Right lobe of liver (tissue), 6 donors: ENCODE measurements at regions not wholly inside any gene's neighbourhood (a gene's known extent, or its start where the extent isn't known, plus 50 kb on each side); places are given as distances from the start of the nearest gene placed in this dataset.

Source experiments
- ATAC-seq, 4 donors: fragments of 200-7000 bp; cut with Tn5 transposase; one replicate each; pipeline ENCODE4 v1.9.1; 2020; ENCODE audit warnings: mild to moderate bottlenecking in 4 of 4, moderate library complexity in 4 of 4
- DNase-seq, 3 donors: peaks; one replicate each; pipeline ENCODE4 v3.0.0-alpha.2; 2020
- H3K27ac ChIP-seq, 3 donors: fragments of 200-600 bp; one replicate each; pipeline ENCODE4 v1.8.0; 2022
- H3K27me3 ChIP-seq, 2 donors: fragments of 200-600 bp; one replicate each; pipeline ENCODE4 v1.8.0; 2022
- H3K36me3 ChIP-seq, 4 donors: fragments of 200-600 bp; sonication (generic) in 1 of 4; one replicate each; pipeline versions ENCODE4 v1.5.1 to v1.8.0; 2017 to 2022; ENCODE audit warnings: control low read depth in 1 of 4
- H3K4me1 ChIP-seq, 4 donors: fragments of 200-600 bp; sonication (generic) in 1 of 4; one replicate each; pipeline versions ENCODE4 v1.5.1 to v1.8.0; 2017 to 2022; ENCODE audit warnings: control low read depth in 1 of 4
- H3K4me3 ChIP-seq, 3 donors: fragments of 200-600 bp; one replicate each; pipeline ENCODE4 v1.8.0; 2022
- H3K9me3 ChIP-seq, 4 donors: fragments of 200-600 bp; sonication (generic) in 1 of 4; one replicate each; pipeline versions ENCODE4 v1.5.1 to v1.8.0; 2017 to 2022; ENCODE audit warnings: control low read depth in 1 of 4
- POLR2A ChIP-seq: fragments of 450-650 bp; IDR thresholded peaks from one replicate; pipeline ENCODE4 v1.6.1; 2017; ENCODE audit warnings: antibody characterized with exemption, mild to moderate bottlenecking
- WGBS: methylation state at CpG from one replicate; pipeline ENCODE4 v1.1.6; 2018; ENCODE audit warnings: low coverage, low lambda C conversion rate; ENCODE audit not compliant: insufficient coverage; ENCODE audit errors: missing lambda C conversion rate; 5-methylcytosine and 5-hydroxymethylcytosine counted together
- intact Hi-C, 2 donors: fragments of 100-400 bp; cut with DNase I; formaldehyde crosslinking; loops; one replicate each; pipeline versions ENCODE4 v1.11.2 to v1.14.1; 2022
- TF ChIP-seq, protein P1 (sequence below), 4 donors: fragments of 200-600 bp in 3 of 4; fragments of 450-650 bp in 1 of 4; IDR thresholded peaks; one replicate each; pipeline versions ENCODE4 v1.5.1 to v1.8.0; 2016 to 2022; ENCODE audit warnings: antibody characterized with exemption in 4 of 4, mild to moderate bottlenecking in 2 of 4
- donor health status: DM: no; HTN: yes; CAD: no.
- donor health status: DM: no; HTN: no; CAD: no.
- donor health status: DM: no; HTN: no; CAD: no.
- donor health status: DM: no; HTN: yes; CAD: no.
- donor health status: DM: no; HTN: yes; CAD: no.

DNA sequence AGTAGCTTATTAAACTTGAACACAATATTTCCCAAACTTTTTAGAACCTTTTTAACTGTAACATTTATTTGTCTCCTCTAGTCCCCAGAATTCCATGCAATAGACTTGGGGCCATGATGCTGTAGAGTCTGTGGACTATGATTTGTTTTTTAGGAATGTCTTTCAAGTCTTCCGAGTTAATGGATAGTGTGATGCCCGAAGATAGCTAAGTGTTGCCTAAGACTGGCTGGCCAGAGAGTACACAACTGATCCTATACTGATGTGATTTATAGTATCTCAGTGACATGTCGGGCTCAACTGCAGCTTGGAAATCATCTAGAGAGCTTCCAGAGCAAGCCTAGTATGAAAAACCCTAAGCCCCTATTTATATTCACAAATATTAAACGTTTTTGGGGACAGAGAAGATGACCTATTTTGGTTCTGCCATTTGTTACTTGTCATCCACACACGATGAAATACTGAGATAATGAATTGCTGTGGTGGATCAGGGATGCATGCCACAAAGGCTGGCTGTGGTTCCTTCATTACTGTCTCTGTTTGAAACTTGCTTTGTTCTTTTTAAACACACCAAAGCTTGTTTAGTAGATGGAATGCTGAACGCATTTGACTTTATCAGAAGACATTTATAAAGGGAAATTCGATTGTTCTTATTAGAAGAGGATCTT, 507.4 kb downstream of the TAFA4 start:
- intact Hi-C loops: no loop called here
- Histone ChIP-seq H3K9me3 (no peaks in the 10 kb centered on the region), H3K27me3 (no peaks in the 10 kb centered on the region), H3K4me1 (no peaks in the 10 kb centered on the region), H3K36me3 (no peaks in the 10 kb centered on the region), H3K27ac (no peak overlapping the region), H3K4me3 (no peak overlapping the region)
- DNase-seq: no peak
- 45% methylated on average over 7 of the region's 7 CpGs for WGBS
- TF ChIP-seq, protein P1, sequence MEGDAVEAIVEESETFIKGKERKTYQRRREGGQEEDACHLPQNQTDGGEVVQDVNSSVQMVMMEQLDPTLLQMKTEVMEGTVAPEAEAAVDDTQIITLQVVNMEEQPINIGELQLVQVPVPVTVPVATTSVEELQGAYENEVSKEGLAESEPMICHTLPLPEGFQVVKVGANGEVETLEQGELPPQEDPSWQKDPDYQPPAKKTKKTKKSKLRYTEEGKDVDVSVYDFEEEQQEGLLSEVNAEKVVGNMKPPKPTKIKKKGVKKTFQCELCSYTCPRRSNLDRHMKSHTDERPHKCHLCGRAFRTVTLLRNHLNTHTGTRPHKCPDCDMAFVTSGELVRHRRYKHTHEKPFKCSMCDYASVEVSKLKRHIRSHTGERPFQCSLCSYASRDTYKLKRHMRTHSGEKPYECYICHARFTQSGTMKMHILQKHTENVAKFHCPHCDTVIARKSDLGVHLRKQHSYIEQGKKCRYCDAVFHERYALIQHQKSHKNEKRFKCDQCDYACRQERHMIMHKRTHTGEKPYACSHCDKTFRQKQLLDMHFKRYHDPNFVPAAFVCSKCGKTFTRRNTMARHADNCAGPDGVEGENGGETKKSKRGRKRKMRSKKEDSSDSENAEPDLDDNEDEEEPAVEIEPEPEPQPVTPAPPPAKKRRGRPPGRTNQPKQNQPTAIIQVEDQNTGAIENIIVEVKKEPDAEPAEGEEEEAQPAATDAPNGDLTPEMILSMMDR (IDR thresholded peaks at IDR 0.05): no peak
- no peak for TF ChIP-seq POLR2A
- ATAC-seq: no peak

DNA sequence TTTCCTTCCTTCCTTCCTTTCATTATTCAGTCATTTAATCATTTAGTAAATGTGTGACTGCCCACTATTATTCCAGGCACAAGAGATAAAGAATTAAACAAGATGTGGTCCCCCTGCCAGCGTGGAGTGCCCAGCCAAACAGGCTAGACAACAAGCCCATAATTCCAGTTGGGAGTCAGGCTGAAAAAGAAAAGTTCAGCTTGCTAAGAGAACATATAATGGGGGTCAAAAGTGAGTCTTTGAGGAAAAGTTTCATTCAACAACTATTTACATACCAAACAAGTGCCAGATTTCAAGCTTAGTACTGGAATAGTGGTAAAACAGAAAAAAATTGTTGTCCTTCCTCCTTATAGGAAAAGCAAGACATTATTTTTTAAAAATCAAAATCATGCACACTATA, 523.7 kb downstream of the TAFA4 start:
- H3K27me3 ChIP-seq: no peaks in the 10 kb centered on the region
- no peaks in the 10 kb centered on the region for H3K36me3 ChIP-seq
- ATAC-seq: no peak
- TF ChIP-seq, protein P1 (IDR thresholded peaks at IDR 0.05): no peak
- no peak for TF ChIP-seq POLR2A
- no peak for DNase-seq
- no peak overlapping the region for H3K27ac ChIP-seq
- intact Hi-C loops: no loop called here
- H3K9me3 ChIP-seq: no peaks in the 10 kb centered on the region
- no peaks in the 10 kb centered on the region for H3K4me1 ChIP-seq
- 39% methylated on average over 1 of the region's 1 CpG for WGBS
- H3K4me3 ChIP-seq: no peak overlapping the region

DNA sequence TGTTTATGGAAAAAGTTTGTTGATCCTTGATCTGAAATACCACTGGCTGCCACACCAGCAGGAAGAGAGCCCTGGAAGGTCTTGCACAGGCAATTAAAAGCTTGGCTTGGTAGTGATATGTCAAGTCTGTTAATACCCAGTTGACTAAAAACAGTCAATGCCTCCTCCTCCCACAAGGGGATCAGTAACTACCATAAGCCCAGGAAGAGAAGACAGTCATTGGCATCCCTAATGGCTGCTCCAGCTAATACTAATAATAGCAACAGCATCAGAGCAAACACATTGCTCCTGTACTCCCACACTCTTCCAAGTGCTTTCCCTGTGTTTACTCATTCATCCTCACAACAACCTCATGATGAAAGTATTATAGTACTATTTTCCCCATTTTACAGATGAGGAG, 528.6 kb downstream of the TAFA4 start:
- Histone ChIP-seq H3K27me3 (no peaks in the 10 kb centered on the region), H3K36me3 (no peaks in the 10 kb centered on the region), H3K4me3 (no peak overlapping the region), H3K9me3 (no peaks in the 10 kb centered on the region), H3K4me1 (no peaks in the 10 kb centered on the region), H3K27ac (no peak overlapping the region)
- ATAC-seq (peak in 2 of 4 donors; percentile 27 to 38), DNase-seq (no peak)
- TF ChIP-seq, protein P1 (IDR thresholded peaks at IDR 0.05): peak in 1 of 4 donors; percentile 5
- no peak for TF ChIP-seq POLR2A
- intact Hi-C loops: no loop called here

DNA sequence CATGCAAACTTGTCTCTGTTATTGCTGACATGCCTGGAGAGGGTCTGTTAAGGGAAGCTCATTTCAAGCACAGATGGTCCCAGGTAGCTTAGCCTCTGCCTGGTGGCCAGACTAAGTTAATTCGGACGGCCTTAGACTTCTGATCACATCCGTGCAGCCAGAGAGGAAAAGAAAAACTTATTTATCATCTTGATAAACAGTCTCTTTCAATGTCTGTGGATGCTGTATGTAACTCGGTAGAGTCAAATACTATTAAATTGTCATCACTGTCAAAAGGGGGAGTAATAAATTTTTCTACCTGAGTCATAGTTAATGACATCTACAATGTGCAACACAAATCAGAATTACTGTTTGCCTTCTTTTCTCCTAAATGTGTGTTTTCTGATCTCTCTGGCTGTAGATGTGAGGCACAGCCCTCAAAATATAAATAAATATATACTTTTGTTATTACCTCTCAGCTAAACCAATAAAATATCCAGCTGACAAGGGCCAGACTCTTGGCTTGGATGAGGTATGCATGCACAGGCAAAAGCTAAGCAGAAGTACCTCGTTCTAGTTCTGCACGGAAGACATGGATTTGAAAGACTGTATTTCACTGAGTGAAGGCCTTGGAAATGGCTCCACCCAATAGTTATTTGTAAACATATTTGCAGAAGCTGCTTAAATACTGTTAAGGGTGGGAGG, 530.0 kb downstream of the TAFA4 start:
- DNase-seq: no peak
- no peak for ATAC-seq
- Histone ChIP-seq H3K4me1 (no peaks in the 10 kb centered on the region), H3K4me3 (no peak overlapping the region), H3K36me3 (no peaks in the 10 kb centered on the region), H3K9me3 (no peaks in the 10 kb centered on the region), H3K27me3 (no peaks in the 10 kb centered on the region), H3K27ac (no peak overlapping the region)
- TF ChIP-seq, protein P1 (IDR thresholded peaks at IDR 0.05): no peak
- TF ChIP-seq POLR2A: no peak
- intact Hi-C loops: no loop called here
- WGBS: 52% methylated on average over 6 of the region's 6 CpGs
